ENCODE measurements at regions not wholly inside any gene's neighbourhood (a gene's known extent, or its start where the extent isn't known, plus 50 kb on each side); places are given as distances from the start of the nearest gene placed in this dataset.
"Not testable (repeated sequence)": the region's sequence is repeated elsewhere in the genome, so short reads cannot be mapped to it uniquely, and the experiment has no call there.

- no peak for DNase-seq (ENCODE audit: low spot score)
Measured at GRCh38 chr18:73458186-73458964, 590.6 kb upstream of the NETO1 start.

- DNase-seq (ENCODE audit: low spot score), result no peak
Measured at GRCh38 chr18:73456643-73457042, 588.9 kb upstream of the NETO1 start.

DNA sequence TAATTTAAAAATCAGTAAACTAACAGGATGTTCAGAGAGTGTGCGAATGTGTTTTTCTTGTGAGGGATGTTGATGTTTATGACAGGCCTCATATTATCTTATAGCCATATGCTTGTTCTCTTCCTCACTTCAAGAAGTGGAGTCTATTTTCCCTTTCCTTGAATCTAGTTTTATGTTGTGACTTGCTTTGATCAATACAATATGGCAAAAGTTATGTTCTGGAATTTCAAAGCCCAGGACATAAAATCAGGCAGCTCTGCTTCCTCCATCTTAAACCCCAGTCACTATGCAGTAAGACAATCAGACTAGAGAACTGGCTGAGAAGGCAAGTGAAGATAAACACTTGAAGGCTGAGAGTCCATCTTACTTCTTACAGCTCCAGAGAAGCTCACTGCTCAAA, 585.1 kb upstream of the NETO1 start:
- no peak for DNase-seq (ENCODE audit: low spot score)

- no peak for DNase-seq (ENCODE audit: low spot score)
Measured at GRCh38 chr18:73446502-73446901, 578.7 kb upstream of the NETO1 start.

GRCh38 chr18:73431620-73432019, 563.8 kb upstream of the NETO1 start:
- no peak for DNase-seq (ENCODE audit: low spot score)

GRCh38 chr18:73421010-73421409, 553.2 kb upstream of the NETO1 start:
- no peak for DNase-seq (ENCODE audit: low spot score)

DNA sequence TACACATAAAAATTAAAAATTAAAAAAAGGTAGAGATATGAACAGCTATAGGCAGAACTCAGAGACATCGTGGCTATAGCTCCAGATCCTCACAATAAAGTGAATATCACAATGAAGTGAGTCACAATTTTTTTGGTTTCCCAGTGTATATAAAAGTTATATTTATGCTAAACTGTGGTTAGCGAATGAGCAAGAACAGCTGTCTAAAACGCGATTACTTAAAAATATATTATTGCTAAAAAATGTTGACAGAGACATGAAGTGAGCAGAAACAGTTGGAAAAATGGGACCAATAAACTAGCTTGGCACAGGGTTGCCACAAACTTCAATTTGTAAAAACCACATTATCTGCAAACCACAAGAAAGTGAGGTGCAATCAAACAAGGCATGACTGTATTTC, 551.7 kb upstream of the NETO1 start:
- no peak for DNase-seq (ENCODE audit: low spot score)

- DNase-seq (ENCODE audit: low spot score), result no peak
Measured at GRCh38 chr18:73414598-73414997, 546.8 kb upstream of the NETO1 start.

DNA sequence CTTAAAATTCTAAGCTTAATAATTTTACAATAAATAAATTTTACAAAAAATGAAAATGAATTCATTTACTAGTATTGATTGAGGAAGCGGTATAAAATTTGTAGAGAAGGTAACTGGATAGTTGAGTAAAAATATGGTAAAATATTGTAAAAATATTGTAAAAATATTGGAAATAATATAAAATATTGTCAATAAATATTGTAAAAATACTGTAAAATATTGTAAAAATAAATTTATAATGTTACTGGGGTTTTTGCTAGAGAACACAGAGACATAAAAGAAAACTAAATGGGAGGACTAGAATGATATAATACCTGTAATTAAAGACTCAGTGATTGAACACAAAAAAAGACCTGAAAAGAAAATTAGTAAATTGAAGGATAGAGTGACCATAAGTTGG, 546.3 kb upstream of the NETO1 start:
- DNase-seq (ENCODE audit: low spot score), result no peak

GRCh38 chr18:73409242-73409641, 541.5 kb upstream of the NETO1 start:
- no peak for DNase-seq (ENCODE audit: low spot score)

DNA sequence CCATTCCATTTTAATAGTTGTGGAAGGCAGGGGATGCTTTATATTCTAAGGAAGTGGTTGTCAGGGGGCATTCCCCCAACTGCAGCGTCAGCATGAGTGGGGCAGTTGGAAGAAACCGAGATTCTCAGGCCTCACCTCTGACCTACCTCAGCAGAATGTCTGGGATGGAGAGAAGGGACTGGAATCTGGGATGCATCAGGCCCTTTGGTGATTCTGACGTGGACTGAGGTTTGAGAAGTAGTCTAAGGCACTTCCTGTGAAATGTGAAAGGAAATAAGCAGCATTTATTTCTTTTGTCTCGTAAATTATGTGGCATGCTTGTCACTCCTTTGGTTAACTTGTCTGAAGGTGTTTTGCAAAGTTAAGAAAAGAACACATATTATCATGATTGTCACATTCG, 540.7 kb upstream of the NETO1 start:
- no peak for DNase-seq (ENCODE audit: low spot score)

DNA sequence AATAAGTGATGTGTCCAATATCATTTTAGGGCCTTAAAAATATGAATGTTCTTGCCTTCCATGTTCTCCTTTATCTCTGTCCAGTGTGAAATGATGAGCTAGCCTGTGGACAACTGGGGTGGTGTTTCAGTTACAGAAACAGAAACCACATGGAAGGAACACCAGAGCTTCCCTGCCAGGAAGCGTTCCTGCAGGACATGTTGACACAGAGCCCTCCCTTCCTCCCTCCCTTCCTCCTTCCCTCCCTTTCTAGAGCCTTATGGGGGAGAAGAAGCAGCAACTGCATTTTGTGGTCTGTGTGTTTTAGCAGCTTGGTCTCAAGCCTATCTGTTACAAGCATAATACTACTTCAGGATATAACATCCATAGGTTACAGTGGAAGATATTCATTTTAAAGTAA, 539.7 kb upstream of the NETO1 start:
- DNase-seq (ENCODE audit: low spot score), result no peak

GRCh38 chr18:73384246-73384645, 516.5 kb upstream of the NETO1 start:
- DNase-seq (ENCODE audit: low spot score), result no peak

- no peak for DNase-seq (ENCODE audit: low spot score)
Measured at GRCh38 chr18:73381699-73382036, 513.9 kb upstream of the NETO1 start.

- no peak for DNase-seq (ENCODE audit: low spot score)
Measured at GRCh38 chr18:73381016-73381698, 513.4 kb upstream of the NETO1 start.

DNA sequence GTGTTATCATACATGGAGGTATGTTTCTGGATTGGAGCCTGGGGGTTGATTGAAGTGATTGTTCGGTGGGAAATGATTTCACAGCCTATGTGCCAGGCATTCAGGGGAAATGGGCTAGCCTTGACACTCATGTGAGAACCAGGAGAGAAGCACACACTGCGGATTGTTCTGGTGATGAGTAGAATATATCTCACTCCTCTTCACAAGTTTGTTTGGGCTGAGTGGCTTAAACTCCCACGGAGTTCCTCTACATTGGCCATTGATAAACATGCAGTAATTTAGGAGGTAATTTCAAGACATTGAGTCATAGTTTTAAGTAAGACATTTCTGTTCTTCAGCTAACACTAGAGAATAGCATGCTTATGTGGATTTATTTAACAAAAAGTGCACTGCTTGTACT, 498.9 kb upstream of the NETO1 start:
- DNase-seq (ENCODE audit: low spot score), result no peak

DNA sequence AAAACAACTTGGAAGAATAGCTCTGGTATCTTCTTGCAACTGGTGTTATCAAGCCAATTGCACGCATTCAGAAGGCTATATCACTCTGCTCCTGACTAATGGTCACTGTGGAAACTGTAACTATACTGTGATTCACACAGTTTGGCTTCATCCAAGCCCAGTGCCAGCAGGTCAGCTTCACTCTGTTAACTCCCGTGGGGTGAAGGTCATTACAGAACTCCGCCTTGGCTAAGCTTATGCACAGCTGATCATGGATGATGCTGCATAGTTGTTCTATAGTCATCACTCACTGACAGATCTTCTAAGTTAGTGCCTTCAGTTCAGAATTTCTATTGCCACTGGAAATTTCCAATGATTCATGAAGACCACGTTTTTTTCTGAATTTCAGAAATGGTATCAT, 497.2 kb upstream of the NETO1 start:
- no peak for DNase-seq (ENCODE audit: low spot score)

GRCh38 chr18:73355121-73355520, 487.3 kb upstream of the NETO1 start:
- DNase-seq (ENCODE audit: low spot score), result no peak

GRCh38 chr18:73352546-73352945, 484.8 kb upstream of the NETO1 start:
- DNase-seq (ENCODE audit: low spot score), result no peak

DNA sequence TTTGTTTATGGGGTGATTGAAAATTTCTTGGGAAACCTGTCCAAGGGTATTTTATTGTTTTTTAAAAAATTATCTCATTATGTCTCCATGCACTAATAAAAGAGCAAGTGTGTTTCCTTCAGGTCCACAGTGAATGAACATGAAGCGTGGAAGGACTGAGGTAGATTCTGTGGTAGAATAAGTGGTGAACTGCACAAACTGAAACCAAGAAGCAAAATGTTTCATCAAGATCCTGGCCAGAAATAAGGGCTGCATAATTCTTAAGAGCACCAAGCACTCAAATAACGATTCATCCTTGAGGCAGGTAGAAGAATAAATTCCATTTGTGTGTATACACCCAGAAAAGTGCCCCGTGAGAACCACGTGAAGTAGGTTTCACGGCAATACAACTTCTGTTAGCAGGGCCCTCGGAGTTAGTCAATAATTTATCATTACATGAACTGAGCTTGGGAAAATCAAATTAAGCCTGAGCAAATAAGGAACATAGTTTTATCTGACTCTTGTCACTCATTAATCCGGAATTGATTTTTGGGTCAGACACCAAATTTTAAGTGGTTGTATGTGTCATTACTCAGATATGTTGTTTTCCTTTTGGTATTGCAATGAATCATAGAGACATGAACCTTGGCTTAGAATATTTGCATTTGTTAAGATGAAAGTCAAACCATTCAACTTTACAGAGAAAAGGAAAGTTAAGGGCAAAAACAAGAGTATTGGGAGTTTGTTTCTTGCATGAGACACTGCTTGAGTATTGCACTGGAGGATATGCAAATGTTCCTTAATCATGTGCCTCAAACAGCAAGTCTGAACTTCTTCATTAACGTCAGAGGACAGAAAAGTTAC, 472.6 kb upstream of the NETO1 start:
- DNase-seq (ENCODE audit: low spot score), result no peak

DNA sequence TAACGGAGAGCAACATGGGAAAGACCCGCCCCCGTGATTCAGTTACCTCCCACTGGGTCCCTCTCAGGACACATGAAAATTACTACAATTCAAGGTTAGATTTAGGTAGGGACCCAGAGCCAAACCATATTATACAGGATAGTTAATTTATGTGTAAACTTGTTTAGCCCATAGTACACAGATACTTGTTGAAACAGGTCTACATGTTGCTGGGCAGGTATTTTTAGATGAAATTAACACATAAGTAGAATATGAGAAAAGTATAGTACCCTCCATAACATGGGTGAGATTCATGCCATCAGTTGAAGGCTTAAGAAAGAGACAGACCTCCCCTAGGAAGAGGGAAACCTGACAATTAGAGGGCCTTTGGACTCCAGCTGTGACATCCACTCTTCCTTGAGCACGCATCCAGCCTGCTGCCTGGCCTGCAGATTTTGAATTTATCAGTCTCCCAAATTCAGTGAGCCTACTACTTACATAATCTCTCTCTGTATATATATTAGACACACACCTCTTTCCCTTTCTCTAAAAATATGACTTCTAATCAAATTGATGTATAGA, 463.5 kb upstream of the NETO1 start:
- no peak for DNase-seq (ENCODE audit: low spot score)

DNA sequence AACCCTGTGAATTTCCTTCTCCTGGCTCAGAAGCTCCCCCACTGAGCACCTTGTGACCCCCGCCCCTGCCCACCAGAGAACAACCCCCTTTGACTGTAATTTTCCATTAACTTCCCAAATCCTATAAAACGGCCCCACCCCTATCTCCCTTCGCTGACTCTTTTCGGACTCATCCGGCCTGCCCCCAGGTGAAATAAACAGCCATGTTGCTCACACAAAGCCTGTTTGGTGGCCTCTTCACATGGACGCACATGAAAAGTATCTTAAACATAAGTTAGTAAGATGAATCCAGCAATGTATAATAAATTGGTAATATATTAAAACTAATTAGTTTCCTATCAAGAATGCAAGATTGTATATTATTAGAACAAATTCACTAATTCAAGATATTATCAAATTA, 462.3 kb upstream of the NETO1 start:
- DNase-seq (ENCODE audit: low spot score), result not testable (repeated sequence)

All from SK-N-DZ (cell line).